HEK293 (cell line): ENCODE measurements at regions not wholly inside any gene's neighbourhood (a gene's known extent, or its start where the extent isn't known, plus 50 kb on each side); places are given as distances from the start of the nearest gene placed in this dataset.

Source experiments
- MYNN ChIP-seq: fragments of 450-650 bp; formaldehyde crosslinking; IDR thresholded peaks from 2 replicates; pipeline ENCODE4 v1.5.1; 2016; ENCODE audit warnings: missing biosample characterization, missing genetic modification characterization, borderline replicate concordance
- REST ChIP-seq: fragments of 450-650 bp; formaldehyde crosslinking; IDR thresholded peaks from 2 replicates; pipeline ENCODE4 v1.5.1; 2016; ENCODE audit warnings: missing biosample characterization, missing genetic modification characterization
- TCF7L2 ChIP-seq: IDR thresholded peaks from 2 replicates; pipeline ENCODE4 v1.6.1; 2011; ENCODE audit warnings: low read depth, mild to moderate bottlenecking, inconsistent platforms, low read length, moderate library complexity, borderline replicate concordance
- ZEB2 ChIP-seq: fragments of 450-650 bp; formaldehyde crosslinking; IDR thresholded peaks from 2 replicates; pipeline ENCODE4 v1.5.1; 2016; ENCODE audit warnings: missing biosample characterization, missing genetic modification characterization
- ZNF184 ChIP-seq: fragments of 450-650 bp; IDR thresholded peaks from 2 replicates; pipeline ENCODE4 v1.5.1; 2018; ENCODE audit warnings: missing biosample characterization, mild to moderate bottlenecking, missing genetic modification characterization
- ZNF239 ChIP-seq: fragments of 450-650 bp; formaldehyde crosslinking; IDR thresholded peaks from 2 replicates; pipeline ENCODE4 v1.5.1; 2016; ENCODE audit warnings: missing biosample characterization, missing genetic modification characterization
- ZNF518A ChIP-seq: fragments of 450-650 bp; formaldehyde crosslinking; conservative IDR thresholded peaks from 2 replicates; pipeline ENCODE4 v1.5.1; 2016; ENCODE audit warnings: low read depth, missing biosample characterization, missing genetic modification characterization
- TF ChIP-seq, protein P1 (sequence below): fragments of 450-650 bp; formaldehyde crosslinking; IDR thresholded peaks from 2 replicates; pipeline ENCODE4 v1.5.1; 2016; ENCODE audit warnings: missing biosample characterization, missing genetic modification characterization
- TF ChIP-seq, protein P2 (sequence below): fragments of 450-650 bp; formaldehyde crosslinking; IDR thresholded peaks from 2 replicates; pipeline ENCODE4 v1.5.1; 2016; ENCODE audit warnings: missing biosample characterization, missing genetic modification characterization

- TF ChIP-seq ZNF184 (tag by site-specific recombination), result no peak
- no peak for TF ChIP-seq MYNN (tag by site-specific recombination)
- TF ChIP-seq, protein P1, sequence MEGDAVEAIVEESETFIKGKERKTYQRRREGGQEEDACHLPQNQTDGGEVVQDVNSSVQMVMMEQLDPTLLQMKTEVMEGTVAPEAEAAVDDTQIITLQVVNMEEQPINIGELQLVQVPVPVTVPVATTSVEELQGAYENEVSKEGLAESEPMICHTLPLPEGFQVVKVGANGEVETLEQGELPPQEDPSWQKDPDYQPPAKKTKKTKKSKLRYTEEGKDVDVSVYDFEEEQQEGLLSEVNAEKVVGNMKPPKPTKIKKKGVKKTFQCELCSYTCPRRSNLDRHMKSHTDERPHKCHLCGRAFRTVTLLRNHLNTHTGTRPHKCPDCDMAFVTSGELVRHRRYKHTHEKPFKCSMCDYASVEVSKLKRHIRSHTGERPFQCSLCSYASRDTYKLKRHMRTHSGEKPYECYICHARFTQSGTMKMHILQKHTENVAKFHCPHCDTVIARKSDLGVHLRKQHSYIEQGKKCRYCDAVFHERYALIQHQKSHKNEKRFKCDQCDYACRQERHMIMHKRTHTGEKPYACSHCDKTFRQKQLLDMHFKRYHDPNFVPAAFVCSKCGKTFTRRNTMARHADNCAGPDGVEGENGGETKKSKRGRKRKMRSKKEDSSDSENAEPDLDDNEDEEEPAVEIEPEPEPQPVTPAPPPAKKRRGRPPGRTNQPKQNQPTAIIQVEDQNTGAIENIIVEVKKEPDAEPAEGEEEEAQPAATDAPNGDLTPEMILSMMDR (tag by site-specific recombination), result no peak
- no peak for TF ChIP-seq ZEB2
- no peak for TF ChIP-seq TCF7L2
- TF ChIP-seq, protein P2, sequence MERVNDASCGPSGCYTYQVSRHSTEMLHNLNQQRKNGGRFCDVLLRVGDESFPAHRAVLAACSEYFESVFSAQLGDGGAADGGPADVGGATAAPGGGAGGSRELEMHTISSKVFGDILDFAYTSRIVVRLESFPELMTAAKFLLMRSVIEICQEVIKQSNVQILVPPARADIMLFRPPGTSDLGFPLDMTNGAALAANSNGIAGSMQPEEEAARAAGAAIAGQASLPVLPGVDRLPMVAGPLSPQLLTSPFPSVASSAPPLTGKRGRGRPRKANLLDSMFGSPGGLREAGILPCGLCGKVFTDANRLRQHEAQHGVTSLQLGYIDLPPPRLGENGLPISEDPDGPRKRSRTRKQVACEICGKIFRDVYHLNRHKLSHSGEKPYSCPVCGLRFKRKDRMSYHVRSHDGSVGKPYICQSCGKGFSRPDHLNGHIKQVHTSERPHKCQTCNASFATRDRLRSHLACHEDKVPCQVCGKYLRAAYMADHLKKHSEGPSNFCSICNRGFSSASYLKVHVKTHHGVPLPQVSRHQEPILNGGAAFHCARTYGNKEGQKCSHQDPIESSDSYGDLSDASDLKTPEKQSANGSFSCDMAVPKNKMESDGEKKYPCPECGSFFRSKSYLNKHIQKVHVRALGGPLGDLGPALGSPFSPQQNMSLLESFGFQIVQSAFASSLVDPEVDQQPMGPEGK (tag by site-specific recombination), result no peak
- no peak for TF ChIP-seq ZNF239 (tag by site-specific recombination)
- TF ChIP-seq ZNF518A (tag by site-specific recombination), result no peak
- no peak for TF ChIP-seq REST (tag by site-specific recombination)
These were observed 141.3 kb downstream of the PRL start for GRCh38 chr6:22155551-22155950.
